HepG2 (cell line): ENCODE measurements at regions not wholly inside any gene's neighbourhood (a gene's known extent, or its start where the extent isn't known, plus 50 kb on each side); places are given as distances from the start of the nearest gene placed in this dataset.

Source experiments
- CTCF ChIP-seq: sonication (generic); formaldehyde crosslinking; IDR thresholded peaks from 2 replicates; pipeline ENCODE4 v1.5.0; 2020; ENCODE audit warnings: mild to moderate bottlenecking, missing genetic modification reagents, moderate library complexity
- FOXK2 ChIP-seq: fragments of 450-650 bp; IDR thresholded peaks from 2 replicates; pipeline ENCODE4 v1.6.1; 2016
- ZNF3 ChIP-seq: IDR thresholded peaks from 2 replicates; pipeline ENCODE4 v1.7.0; 2017; ENCODE audit warnings: inconsistent platforms

- TF ChIP-seq CTCF (CRISPR knock-in tag): no peak
- no peak for TF ChIP-seq ZNF3 (CRISPR knock-in tag)
- TF ChIP-seq FOXK2: no peak
Observed at GRCh38 chr7:50915621-50916020, 132.9 kb upstream of the GRB10 start.
